ENCODE measurements at regions not wholly inside any gene's neighbourhood (a gene's known extent, or its start where the extent isn't known, plus 50 kb on each side); places are given as distances from the start of the nearest gene placed in this dataset.
"Not testable (repeated sequence)": the region's sequence is repeated elsewhere in the genome, so short reads cannot be mapped to it uniquely, and the experiment has no call there.

DNA sequence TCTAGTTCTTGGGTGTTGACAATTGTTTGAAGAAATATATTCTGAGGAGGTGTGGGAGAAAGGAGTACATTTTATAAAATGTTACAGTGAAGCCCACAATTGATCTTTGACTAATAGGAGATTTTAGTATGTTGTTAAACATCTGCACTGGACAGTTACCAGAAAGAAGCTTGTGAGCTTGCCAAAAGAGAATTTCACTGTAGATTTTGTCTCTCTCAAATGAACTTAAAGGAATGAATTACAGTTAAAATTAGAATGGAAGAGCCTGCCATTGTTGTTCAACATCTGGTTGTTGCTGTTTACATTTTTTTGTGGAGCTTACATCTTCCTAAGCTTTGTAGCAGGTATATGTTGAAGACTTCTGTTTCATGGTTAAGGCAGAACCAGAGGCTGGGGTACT lies 620.5 kb upstream of the CCDC179 start:
- no peak for DNase-seq

DNA sequence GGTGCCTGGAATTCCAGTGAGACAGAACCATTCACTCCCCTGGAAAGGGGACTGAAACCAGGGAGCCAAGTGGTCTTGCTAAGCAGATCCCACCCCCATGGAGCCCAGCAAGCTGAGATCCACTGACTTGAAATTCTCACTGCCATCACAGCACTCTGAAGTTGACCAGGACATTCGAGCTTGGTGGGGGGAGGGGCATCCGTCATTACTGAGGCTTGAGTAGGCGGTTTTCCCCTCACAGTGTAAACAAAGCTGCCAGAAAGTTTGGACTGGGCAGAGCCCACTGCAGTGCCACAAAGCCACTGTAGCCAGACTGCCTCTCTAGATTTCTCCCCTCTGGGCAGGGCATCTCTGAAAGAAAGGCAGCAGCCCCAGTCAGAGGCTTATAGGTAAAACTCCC lies 623.9 kb upstream of the CCDC179 start:
- not testable (repeated sequence) for DNase-seq

DNA sequence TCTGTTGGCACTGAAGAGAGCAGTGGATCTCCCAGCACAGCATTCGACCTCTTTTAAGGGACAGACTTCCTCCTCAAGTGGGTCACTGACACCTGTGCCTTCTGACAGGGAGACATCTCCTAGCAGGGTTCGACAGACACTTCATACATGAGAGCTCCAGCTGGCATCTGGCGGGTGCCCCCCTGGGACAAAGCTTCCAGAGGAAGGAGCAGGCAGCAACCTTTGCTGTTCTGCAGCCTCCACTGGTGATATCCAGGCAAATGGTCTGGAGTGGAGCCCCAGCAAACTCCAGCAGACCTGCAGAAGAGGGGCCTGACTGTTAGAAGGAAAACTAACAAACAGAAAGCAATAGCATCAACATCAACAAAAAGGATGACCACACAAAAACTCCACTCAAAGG lies 624.3 kb upstream of the CCDC179 start:
- not testable (repeated sequence) for DNase-seq

GRCh38 chr11:23490557-23491235 lies 630.4 kb upstream of the CCDC179 start:
- DNase-seq, result no peak

GRCh38 chr11:23494981-23495380 lies 634.7 kb upstream of the CCDC179 start:
- DNase-seq, result no peak

- no peak for DNase-seq
These were observed 636.1 kb upstream of the CCDC179 start for GRCh38 chr11:23496340-23496739.

DNA sequence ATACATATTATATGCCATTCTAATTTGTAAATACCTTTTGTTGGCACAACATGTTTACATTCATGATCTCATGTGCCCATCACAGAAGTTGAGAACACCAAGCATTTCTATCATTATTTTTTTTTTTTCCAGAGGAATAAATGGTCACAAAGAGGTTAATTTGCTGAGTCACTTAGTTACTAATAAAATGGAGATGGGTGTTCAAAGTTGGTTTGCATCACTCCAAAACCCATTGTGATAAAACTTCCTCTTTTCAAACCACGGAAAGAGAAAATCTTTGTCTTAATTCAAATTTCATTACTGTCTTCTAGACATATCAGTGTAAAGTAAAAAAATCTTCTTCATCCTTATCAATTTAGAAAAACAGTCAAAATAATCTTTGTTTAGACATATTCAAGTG lies 636.8 kb upstream of the CCDC179 start:
- no peak for DNase-seq

DNA sequence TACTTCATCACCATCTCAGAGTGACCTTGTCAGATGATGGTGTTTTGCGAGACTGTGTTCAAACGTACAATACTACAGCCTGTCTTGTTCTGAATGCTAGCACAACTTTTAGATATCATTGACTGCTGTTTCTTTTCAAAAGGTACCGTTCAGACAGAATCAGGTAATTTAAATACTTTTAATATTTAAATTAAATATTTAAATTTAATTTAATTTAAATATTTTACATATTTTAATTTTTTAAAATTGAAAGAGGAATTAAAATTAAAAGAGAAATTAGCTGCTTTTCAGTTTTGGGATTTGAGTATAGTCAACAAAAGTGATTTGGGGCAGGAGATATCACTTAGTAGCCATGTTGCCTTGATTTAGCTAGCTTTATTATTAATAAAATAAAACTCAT lies 642.1 kb upstream of the CCDC179 start:
- no peak for DNase-seq

- no peak for DNase-seq
These were observed 642.6 kb upstream of the CCDC179 start for GRCh38 chr11:23502826-23503225.

DNA sequence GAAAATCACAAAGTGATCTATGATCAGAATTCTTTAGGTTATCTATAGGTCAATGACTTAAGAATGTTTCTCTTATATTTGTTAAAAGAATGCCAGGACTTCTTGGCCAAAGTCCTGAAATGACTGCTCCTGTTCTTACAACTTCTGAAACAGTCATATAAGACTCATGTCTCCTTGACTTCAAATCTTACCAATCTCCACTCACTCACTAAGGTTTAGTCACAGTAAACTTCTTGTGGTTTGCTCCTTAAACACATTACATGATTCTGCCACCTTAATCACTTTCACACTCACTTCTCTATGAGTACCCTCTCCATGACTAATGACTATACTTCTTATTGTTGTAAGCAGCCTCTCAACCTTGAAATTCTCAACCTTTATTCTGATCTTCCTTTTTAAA lies 648.7 kb upstream of the CCDC179 start:
- DNase-seq, result no peak

DNA sequence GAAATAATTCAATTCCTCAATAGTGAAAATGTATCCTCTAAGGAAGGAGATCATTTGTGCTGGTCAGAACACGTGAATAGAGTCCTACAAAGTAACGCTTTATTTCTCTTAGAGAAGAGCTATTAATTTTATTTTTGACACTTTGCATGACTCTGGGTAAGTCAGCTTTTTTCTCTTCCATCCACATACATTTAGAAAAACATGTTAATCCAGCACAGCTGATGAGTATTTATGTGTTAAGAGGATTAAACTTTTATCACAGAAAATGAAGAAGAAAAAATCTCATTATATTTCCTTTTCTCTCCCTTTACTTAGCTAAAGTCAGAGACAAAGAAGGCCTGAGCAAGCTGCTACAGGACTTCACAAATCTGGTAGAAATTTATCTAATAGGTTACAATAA lies 649.5 kb upstream of the CCDC179 start:
- DNase-seq, result no peak

GRCh38 chr11:23519194-23519593 lies 658.9 kb upstream of the CCDC179 start:
- no peak for DNase-seq

DNA sequence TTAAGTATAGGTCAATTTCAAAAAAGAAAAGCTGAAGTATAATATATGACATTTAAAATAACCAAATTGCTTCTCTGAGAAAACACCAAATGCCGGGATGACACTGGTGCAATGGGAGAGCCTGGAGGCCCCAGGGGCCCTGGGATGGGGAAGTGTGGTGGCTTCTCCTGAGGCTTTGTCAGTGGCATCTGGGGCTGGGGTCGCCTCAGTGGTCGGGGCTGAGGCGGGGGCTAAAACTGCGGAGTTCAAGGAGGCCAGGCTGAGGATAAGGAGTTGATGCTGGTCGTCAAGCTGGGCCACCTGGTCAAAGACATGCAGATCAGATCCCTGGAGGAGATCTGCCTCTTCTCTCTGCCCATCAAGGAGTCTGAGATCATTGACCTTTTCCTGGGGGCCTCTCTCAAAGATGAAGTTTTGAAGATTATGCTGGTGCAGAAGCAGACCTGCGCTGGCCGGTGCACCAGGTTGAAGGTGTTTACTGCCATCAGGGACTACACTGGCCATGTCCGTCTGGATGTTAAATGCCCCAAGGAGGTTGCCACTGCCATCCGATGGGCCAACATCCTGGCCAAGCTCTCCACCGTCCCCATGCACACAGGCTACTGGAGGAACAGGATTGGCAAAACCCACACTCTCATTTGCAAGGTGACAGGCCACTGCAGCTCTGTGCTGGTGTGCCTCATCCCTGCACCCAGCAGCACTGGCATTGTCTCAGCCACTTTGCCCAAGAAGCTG lies 660.1 kb upstream of the CCDC179 start:
- no peak for DNase-seq

GRCh38 chr11:23536907-23537306 lies 676.6 kb upstream of the CCDC179 start:
- no peak for DNase-seq

DNA sequence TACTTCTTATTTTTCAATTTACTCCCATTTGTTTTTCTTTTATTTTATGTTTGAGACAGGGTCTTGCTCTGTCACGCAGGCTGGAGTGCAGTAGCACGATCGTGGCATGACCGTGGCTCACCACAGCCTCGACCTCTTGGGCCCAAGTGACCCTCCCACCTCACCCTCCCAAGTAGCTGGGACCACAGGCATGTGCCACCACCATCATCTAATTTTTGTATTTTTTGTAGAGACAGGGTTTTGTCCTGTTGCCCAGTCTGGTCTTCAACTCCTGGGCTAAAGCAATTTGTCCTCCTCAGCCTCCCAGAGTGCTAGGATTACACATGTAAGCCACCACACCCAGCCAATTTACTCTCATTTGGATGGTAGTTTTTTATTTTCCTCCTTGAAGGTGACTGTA lies 679.3 kb upstream of the CCDC179 start:
- no peak for DNase-seq

GRCh38 chr11:23540101-23540561 lies 679.9 kb upstream of the CCDC179 start:
- peak; percentile 13 to 24 for DNase-seq

GRCh38 chr11:23542189-23542588 lies 681.9 kb upstream of the CCDC179 start:
- no peak for DNase-seq

DNA sequence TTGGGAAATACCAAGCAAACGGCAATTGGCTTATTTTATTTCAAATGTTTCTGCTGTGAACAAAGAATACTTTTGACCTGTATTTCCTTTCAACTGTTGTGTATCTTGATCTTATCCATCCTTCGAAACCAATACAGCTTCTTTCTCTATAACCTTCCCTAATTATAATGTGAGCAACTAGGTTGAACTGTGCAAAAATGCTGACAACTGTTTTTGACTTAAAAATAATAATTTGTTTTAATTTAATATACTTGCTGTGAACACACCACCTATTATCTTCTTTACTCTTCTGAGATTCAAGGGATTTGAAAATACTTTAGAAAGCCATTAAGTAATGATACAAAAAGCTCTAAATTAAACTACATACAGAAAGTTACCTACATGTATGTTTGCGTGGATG lies 682.5 kb upstream of the CCDC179 start:
- no peak for DNase-seq

DNA sequence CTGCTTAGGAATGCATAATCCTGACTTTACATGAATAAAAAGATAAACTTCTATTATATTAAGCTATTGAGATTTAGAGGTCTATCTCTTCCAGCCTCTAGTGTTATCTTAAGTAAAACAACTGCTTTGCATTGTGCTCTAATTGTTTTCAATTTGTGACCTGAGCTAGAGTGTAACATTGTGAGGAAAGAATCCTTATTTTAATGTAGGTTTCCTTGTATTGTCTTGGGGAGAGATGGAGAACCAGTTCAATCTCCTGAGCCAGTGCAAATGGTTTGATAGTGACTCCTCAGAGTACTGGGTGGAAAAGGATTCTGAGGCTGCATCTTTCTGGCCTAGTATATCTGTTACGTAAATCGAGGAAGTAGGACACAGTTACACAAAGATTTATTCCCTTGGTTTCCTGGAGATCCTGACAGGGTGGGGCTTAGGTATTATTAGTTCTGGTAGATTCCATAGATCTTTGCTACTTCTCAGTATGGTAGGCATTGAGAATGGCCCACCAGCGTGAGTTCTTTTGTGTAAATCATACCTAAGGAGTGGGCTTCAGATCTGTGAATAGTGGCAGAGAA lies 683.5 kb upstream of the CCDC179 start:
- no peak for DNase-seq

GRCh38 chr11:23551706-23552105 lies 691.4 kb upstream of the CCDC179 start:
- no peak for DNase-seq

DNA sequence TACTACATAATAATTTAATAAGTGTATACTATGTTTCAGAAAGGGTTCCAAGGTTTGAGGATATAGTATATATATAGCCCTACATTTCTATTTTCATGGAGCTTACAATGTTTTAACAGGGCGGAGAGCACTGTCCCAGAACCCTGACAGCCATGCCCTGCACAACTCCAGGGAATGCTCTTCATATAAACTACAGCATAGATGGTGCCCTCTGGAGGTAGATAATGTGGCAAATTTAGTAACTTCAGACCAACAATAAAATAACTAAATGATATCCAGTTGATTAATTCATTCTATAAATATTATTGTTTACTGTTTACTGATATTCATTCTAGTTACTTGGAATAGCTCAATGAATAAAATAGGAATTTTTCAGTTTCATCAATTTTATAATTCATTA lies 693.7 kb upstream of the CCDC179 start:
- DNase-seq, result no peak

GRCh38 chr11:23555085-23555484 lies 694.8 kb upstream of the CCDC179 start:
- DNase-seq, result no peak

DNA sequence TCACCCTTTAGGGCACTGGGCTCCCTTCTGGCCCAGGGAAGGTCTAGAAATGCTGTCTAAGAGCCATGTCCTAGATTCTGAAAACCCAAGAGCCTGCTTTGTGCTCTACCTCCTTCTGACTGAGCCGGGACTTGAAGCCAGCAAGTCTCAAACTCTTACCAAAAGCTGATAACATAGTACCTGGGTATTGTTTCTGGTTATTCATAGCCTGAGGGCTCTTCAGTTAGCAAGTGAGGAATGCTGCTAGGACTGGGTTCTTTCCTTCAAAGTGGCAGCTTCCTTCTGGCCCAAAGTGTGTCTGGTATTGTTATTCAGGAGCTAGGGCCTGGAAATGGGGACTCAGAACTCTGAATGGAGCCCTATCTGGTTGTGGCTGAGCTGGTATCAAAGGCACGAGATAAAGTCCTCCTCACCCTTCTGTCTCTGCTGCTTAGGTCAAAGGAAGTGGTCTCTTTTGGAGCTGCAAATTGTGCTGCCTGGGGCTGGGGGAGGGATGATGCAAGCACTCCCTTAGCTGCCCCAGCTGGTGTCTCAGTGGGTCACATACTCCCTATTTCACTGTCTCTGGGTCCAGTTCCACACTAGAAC lies 696.0 kb upstream of the CCDC179 start:
- DNase-seq, result no peak
